Sigmoid colon (tissue), 6 donors: ENCODE measurements at regions not wholly inside any gene's neighbourhood (a gene's known extent, or its start where the extent isn't known, plus 50 kb on each side); places are given as distances from the start of the nearest gene placed in this dataset.
A peak's percentile ranks its signal among the peaks of the same experiment; 100 is the strongest.

Experiments used
- DNase-seq: peaks from one replicate; pipeline ENCODE4 v3.0.0-alpha.2; 2019
- H3K27ac ChIP-seq, 4 donors: fragments of 200-600 bp; sonication (generic); one replicate each; pipeline ENCODE4 v1.5.1; 2016 to 2019; ENCODE audit warnings: mild to moderate bottlenecking in 1 of 4
- H3K27me3 ChIP-seq, 3 donors: fragments of 200-600 bp; sonication (generic); one replicate each; pipeline ENCODE4 v1.5.1; 2019; ENCODE audit warnings: mild to moderate bottlenecking in 1 of 3
- H3K36me3 ChIP-seq, 4 donors: fragments of 200-600 bp; sonication (generic); one replicate each; pipeline ENCODE4 v1.5.1; 2016 to 2019
- H3K4me1 ChIP-seq, 4 donors: fragments of 200-600 bp; sonication (generic); one replicate each; pipeline ENCODE4 v1.5.1; 2017 to 2019
- H3K4me3 ChIP-seq, 4 donors: fragments of 200-600 bp; sonication (generic); one replicate each; pipeline ENCODE4 v1.5.1; 2017 to 2019; ENCODE audit warnings: mild to moderate bottlenecking in 2 of 4, moderate library complexity in 1 of 4
- H3K9me3 ChIP-seq, 4 donors: fragments of 200-600 bp in 3 of 4; sonication (generic) in 3 of 4; one replicate each; pipeline versions ENCODE4 v1.5.1 to v1.6.1; 2013 to 2019
- EP300 ChIP-seq, 4 donors: sonication (generic); formaldehyde crosslinking; IDR thresholded peaks; one replicate each; pipeline ENCODE4 v1.6.1; 2017; ENCODE audit warnings: antibody characterized with exemption in 4 of 4
- POLR2A ChIP-seq, 2 donors: fragments of 450-650 bp; IDR thresholded peaks; one replicate each; pipeline ENCODE4 v1.6.1; 2016; ENCODE audit warnings: antibody characterized with exemption in 2 of 2, mild to moderate bottlenecking in 2 of 2, moderate library complexity in 2 of 2
- POLR2AphosphoS5 ChIP-seq, 4 donors: sonication (generic); formaldehyde crosslinking; IDR thresholded peaks; one replicate each; pipeline ENCODE4 v1.6.1; 2017; ENCODE audit warnings: antibody characterized with exemption in 4 of 4
- WGBS, 2 donors: extraction: QIAGEN DNeasy Blood & Tissue Kit; methylation state at CpG; one replicate each; pipeline ENCODE4 v1.1.7; 2013; 5-methylcytosine and 5-hydroxymethylcytosine counted together
- intact Hi-C: fragments of 100-400 bp; cut with DNase I; formaldehyde crosslinking; loops from one replicate; pipeline ENCODE4 v1.15.1; 2023
- TF ChIP-seq, protein P1 (sequence below), 4 experiments: fragments of 450-650 bp in 3 of 4; fragments of 200-600 bp in 1 of 4; IDR thresholded peaks; one replicate each; pipeline ENCODE4 v1.5.1; 2016 to 2019; ENCODE audit warnings: antibody characterized with exemption in 4 of 4, mild to moderate bottlenecking in 3 of 4, moderate library complexity in 2 of 4
- donor health status: healthy with polysubstance abuse.
- donor health status: healthy.

- DNase-seq, result no peak
- Histone ChIP-seq H3K4me1 (no peaks in the 10 kb centered on the region), H3K9me3 (no peaks in the 10 kb centered on the region), H3K4me3 (no peak overlapping the region), H3K36me3 (no peaks in the 10 kb centered on the region), H3K27me3 (no peaks in the 10 kb centered on the region), H3K27ac (peak overlapping the region in 1 of 4 donors; percentile 40)
- intact Hi-C loops, result no loop called here
- 92 to 98% methylated on average over 1 of the region's 1 CpG for WGBS, 2 donors
- TF ChIP-seq POLR2A (IDR thresholded peaks at IDR 0.05), result no peak
- TF ChIP-seq EP300 (IDR thresholded peaks at IDR 0.05), result no peak
- no peak for TF ChIP-seq POLR2AphosphoS5 (IDR thresholded peaks at IDR 0.05)
- TF ChIP-seq, protein P1, sequence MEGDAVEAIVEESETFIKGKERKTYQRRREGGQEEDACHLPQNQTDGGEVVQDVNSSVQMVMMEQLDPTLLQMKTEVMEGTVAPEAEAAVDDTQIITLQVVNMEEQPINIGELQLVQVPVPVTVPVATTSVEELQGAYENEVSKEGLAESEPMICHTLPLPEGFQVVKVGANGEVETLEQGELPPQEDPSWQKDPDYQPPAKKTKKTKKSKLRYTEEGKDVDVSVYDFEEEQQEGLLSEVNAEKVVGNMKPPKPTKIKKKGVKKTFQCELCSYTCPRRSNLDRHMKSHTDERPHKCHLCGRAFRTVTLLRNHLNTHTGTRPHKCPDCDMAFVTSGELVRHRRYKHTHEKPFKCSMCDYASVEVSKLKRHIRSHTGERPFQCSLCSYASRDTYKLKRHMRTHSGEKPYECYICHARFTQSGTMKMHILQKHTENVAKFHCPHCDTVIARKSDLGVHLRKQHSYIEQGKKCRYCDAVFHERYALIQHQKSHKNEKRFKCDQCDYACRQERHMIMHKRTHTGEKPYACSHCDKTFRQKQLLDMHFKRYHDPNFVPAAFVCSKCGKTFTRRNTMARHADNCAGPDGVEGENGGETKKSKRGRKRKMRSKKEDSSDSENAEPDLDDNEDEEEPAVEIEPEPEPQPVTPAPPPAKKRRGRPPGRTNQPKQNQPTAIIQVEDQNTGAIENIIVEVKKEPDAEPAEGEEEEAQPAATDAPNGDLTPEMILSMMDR (IDR thresholded peaks at IDR 0.05), result no peak
These were observed 128.3 kb upstream of the SESN3 start for GRCh38 chr11:95359341-95359663.

DNA sequence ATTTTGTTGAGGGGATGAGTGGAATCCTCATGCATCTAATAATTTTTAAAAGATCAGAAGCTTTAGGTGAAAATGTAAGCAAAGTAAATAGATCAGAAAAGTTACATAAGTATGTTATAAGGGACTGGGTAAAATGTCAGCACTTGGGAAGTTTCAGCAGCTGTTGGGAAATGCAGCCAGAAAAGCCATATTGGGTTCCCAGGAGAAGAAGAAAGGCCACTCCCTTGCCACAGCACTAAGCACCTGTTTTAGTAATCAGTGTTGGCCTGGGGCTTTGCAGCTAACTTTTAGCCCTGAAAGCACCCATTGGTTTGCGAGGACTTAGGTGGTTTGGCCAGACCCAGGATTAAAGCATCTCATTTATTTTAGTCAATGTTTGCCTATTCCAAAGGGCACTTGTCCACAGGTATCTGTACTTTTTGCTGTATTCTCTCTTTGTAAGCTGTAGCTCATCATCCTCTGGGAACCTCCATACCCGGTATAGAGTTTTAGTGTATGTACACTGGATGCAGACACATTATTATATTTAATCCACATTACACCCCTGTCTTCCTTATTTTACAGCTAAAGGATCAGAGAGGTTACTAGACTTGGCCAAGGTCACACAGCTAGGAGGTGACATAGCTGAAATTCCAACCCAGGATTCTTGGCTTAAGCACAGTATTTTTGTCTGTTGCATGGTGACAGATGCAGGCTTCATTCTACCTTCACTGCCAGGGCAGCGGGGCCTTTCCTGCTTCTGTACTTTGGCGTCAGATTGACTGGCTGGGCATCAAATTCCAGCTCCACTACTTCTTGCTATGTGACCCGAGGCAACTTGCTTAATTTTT lies 127.7 kb upstream of the SESN3 start:
- TF ChIP-seq EP300 (IDR thresholded peaks at IDR 0.05) (no peak), POLR2AphosphoS5 (IDR thresholded peaks at IDR 0.05) (no peak), POLR2A (IDR thresholded peaks at IDR 0.05) (no peak)
- TF ChIP-seq, protein P1 (IDR thresholded peaks at IDR 0.05), result no peak
- peak overlapping the region in 1 of 4 donors; percentile 43 for H3K27ac ChIP-seq

GRCh38 chr11:95354304-95354703 lies 123.3 kb upstream of the SESN3 start:
- DNase-seq, result no peak
- Histone ChIP-seq H3K4me1 (no peaks in the 10 kb centered on the region), H3K27me3 (no peaks in the 10 kb centered on the region), H3K36me3 (no peaks in the 10 kb centered on the region), H3K4me3 (no peak overlapping the region), H3K9me3 (no peaks in the 10 kb centered on the region), H3K27ac (no peak overlapping the region)
- TF ChIP-seq POLR2A (IDR thresholded peaks at IDR 0.05) (no peak), POLR2AphosphoS5 (IDR thresholded peaks at IDR 0.05) (no peak), EP300 (IDR thresholded peaks at IDR 0.05) (no peak)
- TF ChIP-seq, protein P1 (IDR thresholded peaks at IDR 0.05), result no peak
- intact Hi-C loops, result no loop called here

More for the DNA sequence above, 127.7 kb upstream of the SESN3 start:
- no peaks in the 10 kb centered on the region for H3K36me3 ChIP-seq
- no peak overlapping the region for H3K4me3 ChIP-seq
- intact Hi-C loops, result no loop called here
- no peaks in the 10 kb centered on the region for H3K4me1 ChIP-seq
- H3K27me3 ChIP-seq, result no peaks in the 10 kb centered on the region
- no peaks in the 10 kb centered on the region for H3K9me3 ChIP-seq
- DNase-seq, result no peak
- 53 to 71% methylated on average over 5 of the region's 5 CpGs for WGBS, 2 donors

GRCh38 chr11:95353706-95354105 lies 122.7 kb upstream of the SESN3 start:
- H3K4me1 ChIP-seq, result no peaks in the 10 kb centered on the region
- no peaks in the 10 kb centered on the region for H3K27me3 ChIP-seq
- H3K4me3 ChIP-seq, result no peak overlapping the region
- no peak overlapping the region for H3K27ac ChIP-seq
- DNase-seq, result no peak
- H3K36me3 ChIP-seq, result no peaks in the 10 kb centered on the region
- H3K9me3 ChIP-seq, result no peaks in the 10 kb centered on the region
- intact Hi-C loops, result no loop called here
- TF ChIP-seq POLR2AphosphoS5 (IDR thresholded peaks at IDR 0.05), result no peak
- TF ChIP-seq EP300 (IDR thresholded peaks at IDR 0.05), result no peak
- TF ChIP-seq, protein P1 (IDR thresholded peaks at IDR 0.05), result no peak
- TF ChIP-seq POLR2A (IDR thresholded peaks at IDR 0.05), result no peak
